GM13976 (cell line): ENCODE measurements at regions not wholly inside any gene's neighbourhood (a gene's known extent, or its start where the extent isn't known, plus 50 kb on each side); places are given as distances from the start of the nearest gene placed in this dataset.

Source experiments
- DNase-seq: peaks from one replicate; pipeline ENCODE4 v3.0.0; 2012; ENCODE audit warnings: low spot score
- in situ Hi-C: fragments of 300-500 bp; cut with MboI; formaldehyde crosslinking; loops from one replicate; pipeline ENCODE4 v1.12.0; 2022; ENCODE audit warnings: low sequenced_read_pairs, mixed read lengths, inconsistent platforms; ENCODE audit not compliant: unreplicated experiment
- TF ChIP-seq, protein P1 (sequence below): IDR thresholded peaks from 2 replicates; pipeline ENCODE4 v1.5.1; 2012; ENCODE audit warnings: borderline replicate concordance, mild to moderate bottlenecking; ENCODE audit not compliant: insufficient read depth; ENCODE audit errors: extremely low read depth, missing control alignments, control extremely low read depth

DNA sequence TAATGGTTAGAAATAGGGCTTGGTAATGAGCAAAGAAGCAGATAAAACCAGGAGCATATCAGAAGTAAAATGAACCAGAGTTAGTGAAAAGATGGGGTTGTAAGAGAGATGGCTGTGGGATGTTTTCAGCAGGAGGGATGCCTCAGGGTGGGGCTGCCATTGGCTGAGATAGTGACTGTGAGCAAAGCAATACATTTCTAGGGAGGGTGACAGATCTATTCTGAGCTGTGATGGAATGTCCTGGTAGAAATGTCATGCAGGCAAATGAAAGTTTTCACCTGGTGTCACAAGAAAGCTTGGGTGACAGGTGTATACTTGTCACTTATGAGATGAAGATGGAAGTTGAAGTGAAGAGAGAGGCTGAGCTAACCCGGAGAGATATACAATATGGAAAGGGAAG lies 435.9 kb downstream of the TNS3 start:
- no peak for DNase-seq
- in situ Hi-C loops: no loop called here
- TF ChIP-seq, protein P1, sequence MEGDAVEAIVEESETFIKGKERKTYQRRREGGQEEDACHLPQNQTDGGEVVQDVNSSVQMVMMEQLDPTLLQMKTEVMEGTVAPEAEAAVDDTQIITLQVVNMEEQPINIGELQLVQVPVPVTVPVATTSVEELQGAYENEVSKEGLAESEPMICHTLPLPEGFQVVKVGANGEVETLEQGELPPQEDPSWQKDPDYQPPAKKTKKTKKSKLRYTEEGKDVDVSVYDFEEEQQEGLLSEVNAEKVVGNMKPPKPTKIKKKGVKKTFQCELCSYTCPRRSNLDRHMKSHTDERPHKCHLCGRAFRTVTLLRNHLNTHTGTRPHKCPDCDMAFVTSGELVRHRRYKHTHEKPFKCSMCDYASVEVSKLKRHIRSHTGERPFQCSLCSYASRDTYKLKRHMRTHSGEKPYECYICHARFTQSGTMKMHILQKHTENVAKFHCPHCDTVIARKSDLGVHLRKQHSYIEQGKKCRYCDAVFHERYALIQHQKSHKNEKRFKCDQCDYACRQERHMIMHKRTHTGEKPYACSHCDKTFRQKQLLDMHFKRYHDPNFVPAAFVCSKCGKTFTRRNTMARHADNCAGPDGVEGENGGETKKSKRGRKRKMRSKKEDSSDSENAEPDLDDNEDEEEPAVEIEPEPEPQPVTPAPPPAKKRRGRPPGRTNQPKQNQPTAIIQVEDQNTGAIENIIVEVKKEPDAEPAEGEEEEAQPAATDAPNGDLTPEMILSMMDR: no peak

DNA sequence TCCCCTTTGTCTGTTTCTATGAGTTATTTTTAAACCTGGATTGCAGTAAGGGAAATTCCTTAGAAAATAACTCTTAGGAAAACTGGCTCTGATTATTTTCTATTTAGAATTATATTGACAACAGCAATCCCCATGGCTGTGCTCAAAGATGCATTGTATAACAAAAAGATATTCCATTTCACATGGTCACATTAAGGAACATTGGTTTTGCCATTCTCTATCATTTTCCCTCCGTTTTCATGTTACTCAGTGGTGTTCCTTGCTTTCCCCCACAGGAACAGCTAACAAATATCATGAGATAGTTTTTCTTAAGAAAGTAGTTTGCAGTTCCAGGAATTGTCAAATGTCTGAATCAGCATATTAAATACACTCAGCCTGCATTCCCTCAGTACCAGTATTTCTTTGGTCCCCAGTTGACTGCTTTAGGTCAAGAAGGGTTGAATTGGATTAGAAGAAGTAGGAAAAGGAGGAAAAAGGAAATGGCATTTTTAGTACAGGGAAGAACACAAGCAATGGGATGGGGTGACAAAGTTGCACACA lies 436.7 kb downstream of the TNS3 start:
- TF ChIP-seq, protein P1: no peak
- DNase-seq: no peak
- in situ Hi-C loops: no loop called here

DNA sequence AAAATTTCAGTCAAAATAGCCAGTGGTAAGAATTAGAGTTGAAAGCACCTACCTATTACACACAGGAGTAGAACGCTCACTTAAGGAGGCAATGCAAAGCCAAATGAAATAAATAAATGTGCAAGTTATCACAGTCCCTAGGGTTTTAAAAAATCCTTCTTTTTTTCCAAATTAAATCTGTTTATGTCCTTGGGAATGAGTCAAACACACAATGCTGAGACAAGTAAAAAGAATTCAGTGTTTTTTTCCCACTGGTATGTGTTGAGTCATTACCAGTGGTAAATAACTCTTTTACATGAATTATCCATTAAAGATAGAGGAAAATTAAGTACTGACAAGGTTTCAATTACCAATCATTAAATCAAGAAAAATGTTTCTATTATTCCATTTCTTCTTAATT lies 438.6 kb downstream of the TNS3 start:
- DNase-seq: no peak
- in situ Hi-C loops: no loop called here
- TF ChIP-seq, protein P1: no peak

DNA sequence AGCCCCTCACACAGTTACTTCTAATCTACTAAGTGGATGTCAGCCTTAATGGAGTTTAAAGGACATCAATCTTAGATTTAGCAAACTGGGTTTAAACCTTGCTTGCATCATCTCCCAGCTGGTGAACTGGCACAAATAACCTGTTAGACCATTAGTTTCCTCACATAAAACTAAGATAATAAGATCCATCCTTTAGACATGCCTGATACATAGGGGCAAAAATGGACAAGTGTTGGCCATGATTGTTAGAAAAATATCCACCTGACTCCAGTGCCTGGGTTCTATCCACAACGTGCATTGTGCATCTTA lies 439.1 kb downstream of the TNS3 start:
- TF ChIP-seq, protein P1: no peak
- in situ Hi-C loops: no loop called here
- DNase-seq: no peak

DNA sequence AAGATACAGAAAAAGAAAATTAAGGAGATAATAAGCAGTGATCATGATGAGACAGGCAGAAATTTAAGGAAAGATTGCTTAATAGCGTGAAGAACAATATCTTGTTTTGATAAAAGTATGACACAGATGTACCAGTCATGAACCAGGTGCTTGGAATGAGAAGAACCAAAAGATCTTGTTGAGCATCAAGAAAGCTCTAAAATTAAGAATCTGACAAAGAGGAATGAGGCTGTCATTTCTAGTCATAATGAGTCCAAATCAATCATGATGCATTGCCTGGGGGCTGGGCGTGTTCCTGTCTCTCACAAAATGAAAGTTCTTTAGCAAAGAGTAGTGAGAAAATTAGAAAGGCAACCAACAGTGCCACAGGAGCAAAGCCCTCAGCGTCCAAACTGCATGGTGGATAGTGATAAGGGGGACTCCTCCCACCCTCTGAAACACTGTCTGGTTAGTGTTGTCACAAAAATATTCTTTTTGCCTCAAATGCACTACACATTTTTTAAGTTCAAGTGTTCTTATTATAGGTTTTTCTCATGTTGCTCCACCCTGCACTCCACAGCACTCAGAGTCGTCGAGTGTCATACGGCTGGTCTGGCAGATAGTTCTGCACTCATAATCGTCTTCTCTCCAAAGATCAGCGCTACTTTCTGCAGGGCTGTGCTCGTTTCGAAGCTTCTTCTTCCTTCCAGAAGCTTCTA lies 439.6 kb downstream of the TNS3 start:
- TF ChIP-seq, protein P1: no peak
- no peak for DNase-seq
- in situ Hi-C loops: no loop called here

DNA sequence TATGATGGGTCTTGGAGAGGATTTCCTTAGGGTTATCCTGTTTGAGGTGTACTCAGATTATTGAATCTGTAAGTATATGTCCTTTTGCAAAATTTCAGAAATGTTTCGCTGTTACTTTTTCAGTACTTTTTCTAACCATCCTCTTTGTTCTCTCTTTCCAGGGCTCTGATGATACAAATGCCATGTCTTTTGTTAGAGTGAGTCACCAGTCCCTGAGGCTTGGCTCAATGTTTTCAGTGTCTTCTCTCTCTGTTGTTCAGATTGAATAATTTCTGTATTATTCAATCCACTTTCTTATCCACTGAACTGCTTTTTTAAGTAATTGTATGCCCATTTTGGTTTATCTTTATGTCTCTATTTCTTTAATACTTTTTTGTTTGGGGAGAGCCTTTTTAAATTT lies 449.4 kb downstream of the TNS3 start:
- TF ChIP-seq, protein P1: no peak
- no peak for DNase-seq
- in situ Hi-C loops: no loop called here

DNA sequence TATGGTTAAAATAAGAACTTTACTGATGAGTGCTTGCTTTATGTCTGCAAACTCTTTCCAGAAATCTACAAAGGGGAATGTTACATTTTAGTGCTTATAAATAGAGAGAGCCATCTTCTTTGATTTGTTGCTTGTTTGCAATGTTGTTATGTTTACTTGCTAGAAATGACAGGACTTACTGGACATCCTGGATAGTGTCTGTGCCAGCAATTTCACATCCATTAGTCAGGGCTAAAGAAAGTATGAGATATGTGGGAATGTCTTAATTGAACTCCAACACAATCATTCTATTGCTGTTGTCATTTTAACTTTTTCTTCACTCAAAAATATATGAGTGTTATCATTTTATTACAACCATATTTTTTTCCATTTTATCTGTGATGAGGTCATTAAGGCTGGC lies 453.2 kb downstream of the TNS3 start:
- DNase-seq: no peak
- in situ Hi-C loops: no loop called here
- TF ChIP-seq, protein P1: no peak
